Colonic mucosa (tissue), 4 donors: ENCODE measurements at regions not wholly inside any gene's neighbourhood (a gene's known extent, or its start where the extent isn't known, plus 50 kb on each side); places are given as distances from the start of the nearest gene placed in this dataset.

Source experiments
- DNase-seq: peaks from one replicate; pipeline ENCODE4 v3.0.0-alpha.2; 2020
- H3K27ac ChIP-seq: fragments of 200-600 bp; one replicate; pipeline ENCODE4 v1.8.0; 2021
- H3K27me3 ChIP-seq: fragments of 200-600 bp; one replicate; pipeline ENCODE4 v1.8.0; 2021
- H3K36me3 ChIP-seq: fragments of 200-600 bp; one replicate; pipeline ENCODE4 v1.8.0; 2021
- H3K4me1 ChIP-seq: fragments of 200-600 bp; one replicate; pipeline ENCODE4 v1.8.0; 2021; ENCODE audit warnings: mild to moderate bottlenecking
- H3K4me3 ChIP-seq: fragments of 200-600 bp; one replicate; pipeline ENCODE4 v1.8.0; 2021
- H3K9ac ChIP-seq, 2 donors: one replicate each; pipeline ENCODE4 v1.7.0; 2013; ENCODE audit warnings: control low read depth in 2 of 2, low read depth in 2 of 2, low read length in 2 of 2
- H3K9me3 ChIP-seq: fragments of 200-600 bp; one replicate; pipeline ENCODE4 v1.8.0; 2021
- intact Hi-C: fragments of 100-400 bp; cut with DNase I; formaldehyde crosslinking; loops from one replicate; pipeline ENCODE4 v1.14.1; 2022
- TF ChIP-seq, protein P1 (sequence below): fragments of 200-600 bp; IDR thresholded peaks from one replicate; pipeline ENCODE4 v1.8.0; 2022; ENCODE audit warnings: antibody characterized with exemption, mild to moderate bottlenecking
- donor health status: healthy.
- donor health status: DM: no; HTN: no; CAD: no.
- donor health status: DM: no; HTN: no; CAD: no.

DNA sequence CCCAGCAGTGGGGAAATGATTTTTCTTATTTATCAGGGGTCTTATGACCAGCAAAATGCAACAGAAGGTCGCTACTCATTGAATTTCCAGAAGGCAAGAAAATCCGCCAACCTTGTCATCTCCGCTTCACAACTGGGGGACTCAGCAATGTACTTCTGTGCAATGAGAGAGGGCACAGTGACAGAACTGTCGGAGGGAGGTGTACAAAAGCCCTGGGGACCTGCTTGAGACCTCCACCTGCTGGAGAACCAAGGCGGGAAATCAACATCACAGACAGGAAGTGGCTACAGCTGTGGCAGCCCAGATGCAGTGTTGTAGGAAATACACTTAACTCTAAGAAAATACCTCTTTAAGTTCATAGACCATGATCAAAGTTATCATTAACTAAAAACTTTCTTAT is 250.9 kb upstream of the OR4E1 start:
- no peaks in the 10 kb centered on the region for H3K9me3 ChIP-seq
- no peak overlapping the region for H3K9ac ChIP-seq
- no peaks in the 10 kb centered on the region for H3K4me1 ChIP-seq
- TF ChIP-seq, protein P1, sequence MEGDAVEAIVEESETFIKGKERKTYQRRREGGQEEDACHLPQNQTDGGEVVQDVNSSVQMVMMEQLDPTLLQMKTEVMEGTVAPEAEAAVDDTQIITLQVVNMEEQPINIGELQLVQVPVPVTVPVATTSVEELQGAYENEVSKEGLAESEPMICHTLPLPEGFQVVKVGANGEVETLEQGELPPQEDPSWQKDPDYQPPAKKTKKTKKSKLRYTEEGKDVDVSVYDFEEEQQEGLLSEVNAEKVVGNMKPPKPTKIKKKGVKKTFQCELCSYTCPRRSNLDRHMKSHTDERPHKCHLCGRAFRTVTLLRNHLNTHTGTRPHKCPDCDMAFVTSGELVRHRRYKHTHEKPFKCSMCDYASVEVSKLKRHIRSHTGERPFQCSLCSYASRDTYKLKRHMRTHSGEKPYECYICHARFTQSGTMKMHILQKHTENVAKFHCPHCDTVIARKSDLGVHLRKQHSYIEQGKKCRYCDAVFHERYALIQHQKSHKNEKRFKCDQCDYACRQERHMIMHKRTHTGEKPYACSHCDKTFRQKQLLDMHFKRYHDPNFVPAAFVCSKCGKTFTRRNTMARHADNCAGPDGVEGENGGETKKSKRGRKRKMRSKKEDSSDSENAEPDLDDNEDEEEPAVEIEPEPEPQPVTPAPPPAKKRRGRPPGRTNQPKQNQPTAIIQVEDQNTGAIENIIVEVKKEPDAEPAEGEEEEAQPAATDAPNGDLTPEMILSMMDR: no peak
- H3K4me3 ChIP-seq: no peak overlapping the region
- intact Hi-C loops: no loop called here
- no peak for DNase-seq
- H3K36me3 ChIP-seq: no peaks in the 10 kb centered on the region
- no peak overlapping the region for H3K27ac ChIP-seq
- H3K27me3 ChIP-seq: no peaks in the 10 kb centered on the region

DNA sequence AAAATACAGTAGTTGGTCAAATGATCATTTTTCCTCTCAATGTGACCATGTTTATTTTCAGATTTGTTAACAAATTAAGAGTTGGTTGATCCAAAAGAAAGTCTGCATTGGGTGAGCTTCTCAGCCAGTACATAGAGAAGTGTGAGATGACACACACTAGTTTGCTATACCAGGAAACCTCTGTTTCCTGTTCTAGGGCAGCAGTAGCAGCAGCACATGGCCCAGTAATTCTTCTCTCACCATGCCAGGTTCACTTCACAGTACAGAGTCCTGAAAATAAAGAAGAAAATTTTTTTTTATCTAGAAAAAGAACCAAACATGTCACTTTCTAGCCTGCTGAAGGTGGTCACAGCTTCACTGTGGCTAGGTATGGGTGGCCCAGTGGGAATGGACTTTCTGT is 250.2 kb upstream of the OR4E1 start:
- DNase-seq: no peak
- H3K36me3 ChIP-seq: no peaks in the 10 kb centered on the region
- H3K9me3 ChIP-seq: no peaks in the 10 kb centered on the region
- H3K27ac ChIP-seq: no peak overlapping the region
- TF ChIP-seq, protein P1: no peak
- no peaks in the 10 kb centered on the region for H3K27me3 ChIP-seq
- H3K4me1 ChIP-seq: no peaks in the 10 kb centered on the region
- H3K9ac ChIP-seq: no peak overlapping the region
- H3K4me3 ChIP-seq: no peak overlapping the region
- intact Hi-C loops: no loop called here

DNA sequence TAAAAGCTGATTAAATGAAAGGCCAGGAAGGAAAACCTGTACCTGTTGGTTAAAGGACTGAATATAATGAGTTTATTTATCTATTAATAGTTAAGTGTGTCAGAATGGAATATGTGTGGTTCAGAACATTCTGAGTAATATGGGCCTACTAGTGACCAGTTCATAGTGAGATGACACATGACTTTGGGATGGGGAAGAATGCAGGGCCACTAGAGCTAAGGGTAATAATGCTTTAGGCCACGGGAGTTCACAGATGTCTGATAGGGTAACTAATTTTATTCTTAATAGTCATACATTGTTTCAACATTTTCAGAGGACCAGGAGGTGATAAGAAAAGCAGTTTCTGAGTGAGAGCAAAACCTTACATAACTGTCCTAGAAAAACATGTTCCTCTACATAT is 247.8 kb upstream of the OR4E1 start:
- Histone ChIP-seq H3K27me3 (no peaks in the 10 kb centered on the region), H3K9ac (no peak overlapping the region), H3K27ac (no peak overlapping the region), H3K4me3 (no peak overlapping the region), H3K4me1 (no peaks in the 10 kb centered on the region), H3K9me3 (no peaks in the 10 kb centered on the region), H3K36me3 (no peaks in the 10 kb centered on the region)
- intact Hi-C loops: no loop called here
- TF ChIP-seq, protein P1: no peak
- no peak for DNase-seq

DNA sequence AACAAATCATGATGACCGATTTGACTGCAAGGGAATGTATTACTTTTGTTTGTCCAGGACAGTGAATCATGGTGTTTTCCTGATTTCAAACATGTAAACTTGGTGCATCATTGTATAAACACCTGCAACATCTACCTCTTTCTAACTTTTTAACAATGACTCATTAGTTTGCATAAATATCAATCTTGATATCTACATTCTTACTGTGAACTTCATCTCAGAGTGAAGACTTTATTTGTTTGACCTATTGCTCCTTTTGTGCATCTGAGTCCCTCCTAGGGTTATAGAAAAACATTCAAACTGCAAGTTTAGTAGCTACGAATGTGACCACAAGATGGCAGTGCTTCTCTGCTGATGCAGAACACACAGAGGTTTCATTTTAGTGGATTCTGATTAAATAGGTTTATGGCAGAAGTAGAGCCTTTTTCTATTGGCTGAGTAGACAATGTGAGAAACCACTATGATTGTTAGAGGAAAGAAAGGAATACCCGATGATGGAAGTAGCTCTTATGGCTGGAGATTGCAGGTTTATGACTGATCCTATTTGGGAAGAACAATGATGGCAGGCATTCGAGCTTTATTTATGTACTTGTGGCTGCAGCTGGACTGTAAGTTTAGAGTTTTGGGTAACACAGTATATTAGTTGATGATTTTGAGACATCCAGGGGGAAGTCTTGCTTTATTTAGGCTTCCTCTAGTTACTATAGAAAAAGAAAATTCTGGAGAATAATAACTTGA is 244.2 kb upstream of the OR4E1 start:
- H3K4me3 ChIP-seq: no peak overlapping the region
- peak; percentile 47 for DNase-seq
- H3K27ac ChIP-seq: no peak overlapping the region
- H3K4me1 ChIP-seq: no peaks in the 10 kb centered on the region
- TF ChIP-seq, protein P1: peak; percentile 59
- H3K27me3 ChIP-seq: no peaks in the 10 kb centered on the region
- H3K9me3 ChIP-seq: no peaks in the 10 kb centered on the region
- H3K36me3 ChIP-seq: no peaks in the 10 kb centered on the region
- intact Hi-C loops: no loop called here
- no peak overlapping the region for H3K9ac ChIP-seq

DNA sequence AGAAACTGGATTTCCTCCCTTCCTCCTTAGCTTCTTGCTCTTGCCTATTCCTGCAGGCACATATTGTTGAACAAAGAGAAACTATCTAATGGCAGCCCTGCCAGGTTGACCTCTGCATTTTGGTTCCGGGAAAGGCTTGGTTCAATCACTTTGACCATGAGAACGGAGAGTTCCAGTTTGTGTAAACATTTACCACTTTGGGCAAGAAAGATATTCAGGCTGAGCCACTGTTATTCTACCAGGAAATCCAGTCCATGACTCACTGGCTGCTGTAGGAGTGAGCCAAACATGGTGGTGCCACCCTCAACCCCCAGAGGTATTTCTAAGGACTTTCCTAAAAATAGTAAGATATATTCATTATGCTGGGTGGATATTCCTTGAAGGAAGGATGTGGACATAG is 242.2 kb upstream of the OR4E1 start:
- Histone ChIP-seq H3K9ac (no peak overlapping the region), H3K9me3 (no peaks in the 10 kb centered on the region), H3K4me1 (no peaks in the 10 kb centered on the region), H3K27ac (no peak overlapping the region), H3K4me3 (no peak overlapping the region), H3K36me3 (no peaks in the 10 kb centered on the region), H3K27me3 (no peaks in the 10 kb centered on the region)
- peak; percentile 22 for DNase-seq
- intact Hi-C loops: no loop called here
- TF ChIP-seq, protein P1: no peak
